SHP77 treated with DMSO at 0.1 percent for 48 hours (cell line): ENCODE measurements at regions not wholly inside any gene's neighbourhood (a gene's known extent, or its start where the extent isn't known, plus 50 kb on each side); places are given as distances from the start of the nearest gene placed in this dataset.

Experiments
- DNase-seq: peaks from one replicate; lab custom pipeline; 2025; lab: John Stamatoyannopoulos, UW

- DNase-seq, result no peak
Observed at GRCh38 chr3:147030274-147030673, 376.1 kb downstream of the ZIC4 start.

GRCh38 chr3:147015334-147015733 is 391.0 kb downstream of the ZIC4 start:
- DNase-seq, result no peak

GRCh38 chr3:147008886-147009285 is 397.5 kb downstream of the ZIC4 start:
- no peak for DNase-seq

GRCh38 chr3:147008458-147008857 is 397.9 kb downstream of the ZIC4 start:
- no peak for DNase-seq

- no peak for DNase-seq
Observed at GRCh38 chr3:147007736-147008245, 398.6 kb downstream of the ZIC4 start.

GRCh38 chr3:147002721-147003120 is 397.6 kb upstream of the PLSCR5 start:
- DNase-seq, result no peak

GRCh38 chr3:147000274-147000673 is 395.1 kb upstream of the PLSCR5 start:
- no peak for DNase-seq

- no peak for DNase-seq
Observed at GRCh38 chr3:146991907-146992306, 386.8 kb upstream of the PLSCR5 start.

GRCh38 chr3:146975476-146975875 is 370.3 kb upstream of the PLSCR5 start:
- DNase-seq, result no peak

GRCh38 chr3:146975032-146975431 is 369.9 kb upstream of the PLSCR5 start:
- DNase-seq, result no peak

GRCh38 chr3:146974001-146974400 is 368.9 kb upstream of the PLSCR5 start:
- no peak for DNase-seq

GRCh38 chr3:146972726-146973125 is 367.6 kb upstream of the PLSCR5 start:
- no peak for DNase-seq

- no peak for DNase-seq
Observed at GRCh38 chr3:146970236-146970635, 365.1 kb upstream of the PLSCR5 start.

- DNase-seq, result no peak
Observed at GRCh38 chr3:146969356-146969755, 364.2 kb upstream of the PLSCR5 start.

GRCh38 chr3:146968204-146968651 is 363.1 kb upstream of the PLSCR5 start:
- DNase-seq, result no peak

GRCh38 chr3:146967783-146968182 is 362.6 kb upstream of the PLSCR5 start:
- DNase-seq, result no peak

GRCh38 chr3:146966124-146966523 is 361.0 kb upstream of the PLSCR5 start:
- no peak for DNase-seq

GRCh38 chr3:146953511-146953981 is 348.4 kb upstream of the PLSCR5 start:
- no peak for DNase-seq

GRCh38 chr3:146948985-146949384 is 343.8 kb upstream of the PLSCR5 start:
- no peak for DNase-seq

GRCh38 chr3:146948186-146948585 is 343.0 kb upstream of the PLSCR5 start:
- no peak for DNase-seq

GRCh38 chr3:146929696-146930095 is 324.6 kb upstream of the PLSCR5 start:
- DNase-seq, result no peak

GRCh38 chr3:146928421-146929059 is 323.4 kb upstream of the PLSCR5 start:
- DNase-seq, result no peak

- DNase-seq, result no peak
Observed at GRCh38 chr3:146921693-146922092, 316.5 kb upstream of the PLSCR5 start.

- no peak for DNase-seq
Observed at GRCh38 chr3:146914409-146914808, 309.3 kb upstream of the PLSCR5 start.
